Left renal cortex interstitium (tissue), 4 donors: ENCODE measurements at regions not wholly inside any gene's neighbourhood (a gene's known extent, or its start where the extent isn't known, plus 50 kb on each side); places are given as distances from the start of the nearest gene placed in this dataset.
"Not testable (repeated sequence)": the region's sequence is repeated elsewhere in the genome, so short reads cannot be mapped to it uniquely, and the experiment has no call there.

Experiments
- DNase-seq, 4 donors: peaks; one replicate each; pipeline ENCODE4 v3.0.0-alpha.2; 2013; ENCODE audit warnings: low read depth in 4 of 4, low spot score in 2 of 4, missing footprints in 1 of 4

DNA sequence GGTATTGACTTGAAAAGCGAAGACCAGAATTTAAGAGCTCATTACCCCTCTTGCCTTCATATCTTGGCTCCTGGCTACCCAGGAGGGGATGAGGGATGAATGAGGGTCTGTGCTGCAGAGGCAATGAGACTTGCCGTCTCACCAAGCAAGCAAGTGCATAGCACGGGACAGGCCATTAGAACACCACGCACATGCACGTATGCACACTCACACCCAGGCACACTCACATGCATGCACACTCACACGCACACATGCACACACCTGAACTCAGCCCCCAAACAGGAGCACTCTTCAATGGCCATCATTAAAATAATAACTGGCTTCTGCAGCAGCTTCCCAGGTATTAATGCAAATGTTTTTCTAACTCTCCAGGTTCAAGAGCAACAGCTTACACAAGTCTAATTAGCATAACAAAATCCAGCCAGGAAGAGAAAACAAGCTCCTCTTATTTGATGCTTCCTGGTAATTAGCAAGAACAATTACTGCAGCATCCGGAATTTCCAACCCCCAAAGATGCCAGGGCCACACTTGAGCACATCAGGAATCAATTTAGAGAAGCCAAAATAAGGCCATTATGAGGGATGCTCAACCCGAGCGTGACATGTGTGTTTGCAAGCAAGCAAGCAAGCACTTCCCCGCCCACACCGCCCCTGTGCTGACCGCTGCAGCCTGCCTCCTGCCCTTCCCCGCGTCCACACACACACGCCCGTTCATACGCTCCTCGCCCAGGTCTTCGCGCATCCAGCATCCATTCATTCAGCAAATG is 171.6 kb upstream of the TNRC6C start:
- DNase-seq: no peak

DNA sequence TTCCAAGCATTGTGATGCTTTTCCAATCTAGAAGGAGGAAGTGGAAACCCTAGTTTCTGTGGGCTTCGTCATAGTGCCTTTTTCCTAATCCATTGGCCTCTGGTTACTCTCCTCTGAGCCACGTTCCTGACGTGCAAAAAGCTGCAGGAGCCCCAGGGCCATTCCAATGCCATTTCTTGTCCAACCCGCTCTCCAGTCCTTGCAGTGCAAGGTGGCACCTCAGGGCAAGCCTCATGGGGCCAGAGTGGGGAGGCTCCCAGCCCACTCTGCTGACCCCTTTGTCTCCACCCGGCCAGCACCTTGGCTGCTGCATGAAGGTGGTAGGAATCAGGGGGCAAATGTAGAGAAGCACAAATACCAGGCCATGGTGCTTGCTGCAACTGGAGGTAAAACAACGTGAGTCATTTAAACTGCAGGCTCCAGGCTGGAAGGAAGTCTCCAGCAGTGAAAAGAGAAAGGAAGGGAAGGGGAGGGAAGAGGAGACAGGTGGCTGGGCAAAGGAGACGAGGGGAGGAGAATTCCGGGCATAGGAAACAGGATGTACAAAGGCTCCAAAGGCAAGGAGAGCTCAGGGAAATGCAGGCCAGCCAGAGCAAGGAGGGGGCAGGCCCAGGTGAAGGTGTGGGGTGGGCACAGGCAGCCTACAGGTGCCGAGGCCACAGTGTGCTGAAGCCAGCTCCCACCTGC is 168.2 kb upstream of the TNRC6C start:
- DNase-seq: no peak

- no peak for DNase-seq
Observed at GRCh38 chr17:77792626-77793025, 165.9 kb upstream of the TNRC6C start.

GRCh38 chr17:77793146-77793970 is 165.1 kb upstream of the TNRC6C start:
- DNase-seq: no peak

GRCh38 chr17:77793971-77794235 is 164.6 kb upstream of the TNRC6C start:
- no peak for DNase-seq

DNA sequence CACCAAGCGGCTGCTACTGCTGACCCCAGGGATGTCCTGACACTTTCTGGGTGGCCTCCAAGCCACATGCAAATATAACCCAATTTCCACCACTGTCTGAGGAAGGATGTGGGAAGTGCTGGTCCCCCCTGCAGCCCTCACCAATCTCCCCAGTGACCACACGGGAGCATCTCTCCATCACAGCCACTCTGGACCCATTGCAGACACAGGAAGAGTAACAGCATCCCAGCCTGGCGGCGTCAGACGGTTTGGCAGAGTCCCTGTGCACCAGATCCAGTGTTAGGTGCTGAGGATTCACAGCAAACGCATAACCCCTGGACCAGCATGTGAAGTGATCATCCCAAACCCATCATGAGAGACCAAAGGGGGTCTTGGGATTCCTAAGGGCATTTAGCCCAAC is 163.7 kb upstream of the TNRC6C start:
- no peak for DNase-seq

DNA sequence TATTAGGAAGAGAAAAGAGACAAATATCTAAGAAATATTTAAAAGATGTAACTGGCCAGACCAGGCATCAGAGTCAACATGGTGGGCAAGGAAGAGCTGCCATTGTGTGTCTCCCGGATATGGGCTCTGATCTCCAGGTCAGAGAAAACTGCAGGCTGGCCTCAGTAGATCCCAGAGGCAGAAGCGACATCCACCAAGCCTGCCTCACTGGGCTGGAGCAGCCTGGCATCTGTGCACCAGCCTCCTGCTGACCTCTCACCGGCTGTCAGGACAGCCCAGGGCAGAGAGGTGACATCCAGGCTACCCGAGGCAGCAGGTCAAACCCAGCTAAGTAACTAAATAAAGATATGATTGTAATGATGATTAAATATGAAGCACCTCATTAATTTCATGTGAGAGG is 162.8 kb upstream of the TNRC6C start:
- no peak for DNase-seq

DNA sequence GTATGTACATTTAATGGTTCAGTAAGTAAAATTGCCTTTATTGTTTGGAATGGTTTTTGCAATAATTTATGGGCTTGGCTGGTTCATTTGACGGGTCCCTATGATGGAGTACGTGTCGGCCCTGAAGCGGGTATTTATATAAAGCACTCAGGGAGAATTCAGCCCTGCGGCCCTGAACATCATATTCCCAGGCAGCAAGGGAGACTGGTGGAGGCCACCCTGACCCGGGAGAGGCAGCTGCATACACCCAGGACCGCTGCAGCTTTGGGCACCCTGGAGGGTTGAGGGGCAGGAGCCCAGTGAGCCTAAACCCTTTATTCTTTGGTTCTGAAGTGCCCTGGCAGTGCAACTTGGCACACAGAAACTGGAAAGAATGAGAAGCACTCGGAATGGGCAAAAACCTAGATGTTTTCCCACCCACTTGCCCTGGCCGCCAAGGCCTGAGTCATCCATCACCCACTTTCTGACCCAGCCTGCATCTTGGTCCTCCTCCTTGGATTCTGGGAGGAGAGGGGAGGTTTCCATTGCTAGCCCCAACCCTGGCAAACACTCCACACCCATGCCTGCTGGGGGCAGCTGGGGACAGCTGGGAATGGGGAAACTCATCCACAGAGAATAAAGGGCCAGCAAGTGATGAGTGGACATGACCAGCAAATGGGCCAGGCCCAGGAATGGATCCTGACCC is 162.2 kb upstream of the TNRC6C start:
- DNase-seq: no peak

- DNase-seq: no peak
Observed at GRCh38 chr17:77798031-77798430, 160.5 kb upstream of the TNRC6C start.

- DNase-seq: no peak
Observed at GRCh38 chr17:77798481-77798880, 160.0 kb upstream of the TNRC6C start.

GRCh38 chr17:77800816-77801215 is 157.7 kb upstream of the TNRC6C start:
- no peak for DNase-seq

GRCh38 chr17:77801545-77802332 is 156.8 kb upstream of the TNRC6C start:
- DNase-seq: no peak

GRCh38 chr17:77802333-77802615 is 156.2 kb upstream of the TNRC6C start:
- DNase-seq: no peak

DNA sequence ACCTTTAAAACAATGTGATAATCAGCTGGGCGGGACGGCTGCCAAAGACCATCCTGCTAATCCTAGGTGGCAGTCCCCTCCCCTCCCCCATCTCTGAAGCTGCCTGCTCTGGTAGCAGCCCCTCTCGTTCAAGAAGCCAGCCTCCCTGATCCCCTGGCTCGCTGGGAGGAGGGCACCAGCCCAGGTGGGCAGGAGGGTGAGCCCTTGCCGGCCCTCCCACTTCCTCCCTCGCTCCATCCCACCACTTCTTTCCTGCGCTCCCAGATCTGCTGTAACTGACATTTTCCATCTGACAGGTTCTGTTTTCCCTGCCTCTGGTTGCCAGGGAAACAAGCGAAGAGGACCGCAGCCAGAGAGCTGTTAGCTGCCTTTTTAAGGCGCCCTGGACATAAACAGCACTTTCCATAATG is 155.7 kb upstream of the TNRC6C start:
- peak; percentile 36 to 79 (median 51) for DNase-seq

DNA sequence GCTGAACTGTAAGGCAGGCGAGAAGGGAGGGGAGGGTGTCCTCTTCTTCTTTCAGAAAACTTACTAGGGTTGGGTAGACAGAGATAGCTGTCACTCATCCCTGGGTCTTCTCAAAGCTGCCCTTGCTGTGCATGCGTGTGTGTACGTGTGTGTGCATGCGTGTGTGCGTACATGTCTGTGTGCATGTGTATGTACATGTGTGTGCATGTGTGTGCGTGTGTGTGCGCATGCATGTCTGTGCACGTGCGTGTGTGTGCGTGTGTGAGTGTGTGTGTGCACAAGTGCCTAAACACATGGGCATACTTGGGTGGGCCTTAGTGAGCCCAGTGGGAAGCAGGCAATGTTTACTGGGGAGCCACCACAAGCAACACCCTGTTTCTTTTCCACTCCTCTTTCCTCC is 154.8 kb upstream of the TNRC6C start:
- DNase-seq: no peak

DNA sequence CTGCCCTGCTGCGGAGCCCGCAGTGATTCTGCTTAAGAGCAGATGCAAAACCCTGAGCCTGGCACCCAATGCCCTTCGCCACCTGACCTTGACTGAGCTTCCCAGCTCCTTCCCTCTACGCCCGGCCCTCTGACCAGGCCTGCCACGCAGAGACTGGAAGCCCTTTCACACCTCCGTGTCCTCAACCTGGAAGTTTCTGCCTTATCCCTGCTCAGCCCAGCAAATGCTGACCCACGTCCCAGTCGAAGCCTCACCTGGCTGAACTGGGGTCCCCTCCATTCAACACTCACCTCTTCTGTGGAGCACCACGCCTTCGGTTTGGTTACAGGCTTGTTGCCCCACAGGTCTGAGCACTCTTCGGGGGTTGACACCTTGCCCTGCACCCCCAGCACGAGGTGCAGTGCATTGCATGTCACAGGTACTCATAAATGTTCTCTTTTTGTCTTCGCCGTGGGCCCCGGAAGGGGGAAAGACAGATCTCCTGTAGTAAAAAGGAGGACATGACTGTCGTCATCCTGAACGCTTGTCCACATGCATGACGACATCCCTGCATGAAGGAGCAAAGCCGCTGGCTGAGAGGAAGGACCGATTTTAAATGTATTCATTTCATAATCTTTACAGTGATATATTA is 153.6 kb upstream of the TNRC6C start:
- DNase-seq: no peak

DNA sequence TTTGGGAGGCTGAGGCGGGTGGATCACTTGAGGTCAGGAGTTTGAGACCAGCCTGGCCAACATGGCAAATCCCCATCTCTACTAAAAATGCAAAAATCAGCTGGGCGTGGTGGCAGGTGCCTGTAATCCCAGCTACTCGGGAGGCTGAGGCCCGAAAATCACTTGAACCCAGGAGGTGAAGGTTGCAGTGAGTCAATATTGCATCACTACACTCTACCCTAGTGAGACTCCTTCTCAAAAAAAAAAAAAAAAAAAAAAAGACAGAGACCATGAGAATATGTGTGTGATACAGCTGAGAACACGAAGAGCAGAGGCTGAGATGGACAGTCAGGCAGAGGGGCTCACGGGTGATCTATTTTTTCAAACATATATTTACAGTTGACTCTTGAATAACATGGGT is 152.5 kb upstream of the TNRC6C start:
- DNase-seq: not testable (repeated sequence)

- DNase-seq: no peak
Observed at GRCh38 chr17:77807051-77807745, 151.3 kb upstream of the TNRC6C start.

DNA sequence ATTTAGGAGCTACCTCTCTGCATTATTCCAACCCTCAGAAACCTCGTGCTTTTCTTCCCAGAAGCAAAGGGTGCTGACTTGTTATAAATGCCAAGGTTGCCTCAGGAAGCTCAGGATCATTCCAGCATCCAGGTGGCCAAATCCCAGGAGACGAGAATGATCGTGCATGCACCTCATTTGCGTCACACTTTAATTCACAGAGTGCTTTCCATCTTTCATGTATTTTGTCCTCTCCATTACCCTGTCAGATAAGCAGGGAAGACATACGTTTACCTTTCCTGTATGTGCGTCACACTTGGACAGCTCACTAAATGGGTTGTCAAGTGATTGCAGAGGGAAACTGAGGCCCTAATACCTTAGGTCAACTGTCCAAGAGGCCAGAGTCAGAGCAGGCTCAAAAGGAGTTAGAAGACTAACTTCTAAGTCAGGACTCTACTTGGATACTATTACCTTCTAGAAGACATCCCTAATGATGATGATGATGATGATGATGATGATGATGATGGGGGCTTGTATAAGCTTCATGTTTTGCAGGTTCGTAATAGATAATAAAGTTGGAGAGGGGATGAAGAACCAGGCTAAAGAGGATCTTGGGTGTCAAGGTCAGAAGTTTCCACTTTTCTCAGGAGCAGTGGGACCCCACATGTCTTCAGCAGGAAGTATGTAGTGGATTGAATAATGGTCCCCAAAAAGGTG is 150.6 kb upstream of the TNRC6C start:
- no peak for DNase-seq
